Neural progenitor cell (in vitro differentiated cells): ENCODE measurements at regions not wholly inside any gene's neighbourhood (a gene's known extent, or its start where the extent isn't known, plus 50 kb on each side); places are given as distances from the start of the nearest gene placed in this dataset.

ENCODE experiments used
- DNase-seq: peaks from one replicate; pipeline ENCODE4 v3.0.0-alpha.2; 2016; ENCODE audit warnings: low spot score
- H2AFZ ChIP-seq: fragments of 200-600 bp; sonication (generic); replicated peaks from 2 replicates; pipeline ENCODE4 v1.6.1; 2016; ENCODE audit warnings: antibody characterized with exemption
- H3F3A ChIP-seq: fragments of 200-600 bp; sonication (generic); 2 replicates; pipeline ENCODE4 v1.6.1; 2016; ENCODE audit warnings: antibody characterized with exemption, low read depth
- H3K27ac ChIP-seq: fragments of 200-600 bp; sonication (generic); 2 replicates; pipeline ENCODE4 v1.5.1; 2016; ENCODE audit warnings: mild to moderate bottlenecking
- H3K27me3 ChIP-seq: fragments of 200-600 bp; sonication (generic); 2 replicates; pipeline ENCODE4 v1.6.1; 2016; ENCODE audit warnings: mild to moderate bottlenecking, moderate library complexity
- H3K36me3 ChIP-seq: fragments of 200-600 bp; sonication (generic); 2 replicates; pipeline ENCODE4 v1.5.1; 2016
- H3K4me1 ChIP-seq: fragments of 200-600 bp; sonication (generic); 2 replicates; pipeline ENCODE4 v1.6.1; 2016; ENCODE audit warnings: mixed run types
- H3K4me2 ChIP-seq: fragments of 200-600 bp; sonication (generic); 2 replicates; pipeline ENCODE4 v1.6.1; 2016
- H3K4me3 ChIP-seq: fragments of 200-600 bp; sonication (generic); 2 replicates; pipeline ENCODE4 v1.5.1; 2016
- H3K79me2 ChIP-seq: fragments of 200-600 bp; sonication (generic); 2 replicates; pipeline ENCODE4 v1.6.1; 2016; ENCODE audit warnings: low read depth
- H3K9ac ChIP-seq: fragments of 200-600 bp; sonication (generic); 2 replicates; pipeline ENCODE4 v1.6.1; 2016
- H3K9me3 ChIP-seq: fragments of 200-600 bp; sonication (generic); 2 replicates; pipeline ENCODE4 v1.5.1; 2016; ENCODE audit warnings: low read depth
- H4K20me1 ChIP-seq: fragments of 200-600 bp; sonication (generic); 2 replicates; pipeline ENCODE4 v1.6.1; 2016; ENCODE audit warnings: low read depth
- H3K27ac Mint-ChIP-seq: 3 replicates; pipeline ENCODE4 v1.8.0; 2021; ENCODE audit warnings: mixed read lengths
- H3K27me3 Mint-ChIP-seq: 2 replicates; pipeline ENCODE4 v1.8.0; 2022; ENCODE audit warnings: low read depth, mild to moderate bottlenecking, inconsistent platforms, moderate library complexity, mixed read lengths; ENCODE audit not compliant: insufficient read depth
- H3K36me3 Mint-ChIP-seq: 3 replicates; pipeline ENCODE4 v1.8.0; 2021; ENCODE audit warnings: mixed read lengths
- H3K4me1 Mint-ChIP-seq: 3 replicates; pipeline ENCODE4 v1.8.0; 2021; ENCODE audit warnings: mixed read lengths
- H3K4me3 Mint-ChIP-seq: 3 replicates; pipeline ENCODE4 v1.8.0; 2021; ENCODE audit warnings: mild to moderate bottlenecking, moderate library complexity, mixed read lengths
- H3K9me3 Mint-ChIP-seq: 3 replicates; pipeline ENCODE4 v1.8.0; 2020; ENCODE audit warnings: mixed read lengths
- CTCF ChIP-seq: fragments of 200-600 bp; sonication (generic); IDR thresholded peaks from 2 replicates; pipeline ENCODE4 v1.5.1; 2017; ENCODE audit warnings: antibody characterized with exemption, mild to moderate bottlenecking
- EZH2 ChIP-seq: fragments of 200-600 bp; sonication (generic); IDR thresholded peaks from 2 replicates; pipeline ENCODE4 v1.6.1; 2017; ENCODE audit warnings: antibody characterized with exemption, mild to moderate bottlenecking, moderate library complexity
- EZH2phosphoT487 ChIP-seq: fragments of 200-600 bp; sonication (generic); IDR thresholded peaks from 2 replicates; pipeline ENCODE4 v1.6.1; 2017; ENCODE audit warnings: antibody characterized with exemption

- H3K79me2 ChIP-seq, result no peaks in the 10 kb centered on the region
- H3K27ac Mint-ChIP-seq, result no peak overlapping the region
- peaks cover 2% of the 10 kb centered on the region for H3K27me3 Mint-ChIP-seq
- no peaks in the 10 kb centered on the region for H3K36me3 Mint-ChIP-seq
- H3K4me2 ChIP-seq, result no peak overlapping the region
- TF ChIP-seq CTCF, result no peak
- no peak for TF ChIP-seq EZH2phosphoT487
- no peak for TF ChIP-seq EZH2
- no peak overlapping the region for H3K4me3 Mint-ChIP-seq
- no peaks in the 10 kb centered on the region for H3F3A ChIP-seq
- H3K4me1 Mint-ChIP-seq, result peaks cover 2% of the 10 kb centered on the region
- no peaks in the 10 kb centered on the region for H3K36me3 ChIP-seq
- H3K4me3 ChIP-seq, result no peak overlapping the region
- no peak overlapping the region for H2AFZ ChIP-seq
- H3K9ac ChIP-seq, result no peak overlapping the region
- no peaks in the 10 kb centered on the region for H4K20me1 ChIP-seq
- peaks cover 44% of the 10 kb centered on the region for H3K27me3 ChIP-seq
- H3K4me1 ChIP-seq, result no peaks in the 10 kb centered on the region
- no peak overlapping the region for H3K27ac ChIP-seq
- DNase-seq, result no peak
- no peaks in the 10 kb centered on the region for H3K9me3 Mint-ChIP-seq
- no peaks in the 10 kb centered on the region for H3K9me3 ChIP-seq
Measured at GRCh38 chr11:16460508-16460907, 104.2 kb upstream of the SOX6 start.

GRCh38 chr11:16456366-16456765, 100.0 kb upstream of the SOX6 start:
- no peaks in the 10 kb centered on the region for H3K9me3 ChIP-seq
- no peaks in the 10 kb centered on the region for H4K20me1 ChIP-seq
- H2AFZ ChIP-seq, result no peak overlapping the region
- no peak overlapping the region for H3K4me3 ChIP-seq
- no peaks in the 10 kb centered on the region for H3F3A ChIP-seq
- H3K9me3 Mint-ChIP-seq, result no peaks in the 10 kb centered on the region
- H3K36me3 Mint-ChIP-seq, result no peaks in the 10 kb centered on the region
- no peak overlapping the region for H3K9ac ChIP-seq
- H3K27ac Mint-ChIP-seq, result no peak overlapping the region
- H3K4me3 Mint-ChIP-seq, result no peak overlapping the region
- H3K4me1 ChIP-seq, result no peaks in the 10 kb centered on the region
- H3K79me2 ChIP-seq, result no peaks in the 10 kb centered on the region
- TF ChIP-seq EZH2 (no peak), EZH2phosphoT487 (no peak), CTCF (no peak)
- no peaks in the 10 kb centered on the region for H3K4me1 Mint-ChIP-seq
- no peak overlapping the region for H3K4me2 ChIP-seq
- peaks cover 48% of the 10 kb centered on the region for H3K27me3 ChIP-seq
- H3K36me3 ChIP-seq, result no peaks in the 10 kb centered on the region
- no peak overlapping the region for H3K27ac ChIP-seq
- no peak for DNase-seq
- no peaks in the 10 kb centered on the region for H3K27me3 Mint-ChIP-seq

GRCh38 chr11:16454289-16454863, 98.0 kb upstream of the SOX6 start:
- H3K4me2 ChIP-seq, result no peak overlapping the region
- no peaks in the 10 kb centered on the region for H3K4me1 ChIP-seq
- Mint-ChIP-seq H3K4me3 (no peak overlapping the region), H3K27me3 (no peaks in the 10 kb centered on the region), H3K27ac (no peak overlapping the region), H3K4me1 (no peaks in the 10 kb centered on the region), H3K9me3 (no peaks in the 10 kb centered on the region), H3K36me3 (no peaks in the 10 kb centered on the region)
- no peaks in the 10 kb centered on the region for H3F3A ChIP-seq
- no peaks in the 10 kb centered on the region for H4K20me1 ChIP-seq
- DNase-seq, result no peak
- no peak overlapping the region for H3K27ac ChIP-seq
- TF ChIP-seq EZH2, result no peak
- TF ChIP-seq CTCF, result no peak
- no peak for TF ChIP-seq EZH2phosphoT487
- no peak overlapping the region for H3K9ac ChIP-seq
- no peaks in the 10 kb centered on the region for H3K79me2 ChIP-seq
- H3K36me3 ChIP-seq, result no peaks in the 10 kb centered on the region
- peaks cover 44% of the 10 kb centered on the region for H3K27me3 ChIP-seq
- H3K4me3 ChIP-seq, result no peak overlapping the region
- no peaks in the 10 kb centered on the region for H3K9me3 ChIP-seq
- no peak overlapping the region for H2AFZ ChIP-seq
